GM23338 (cell line): ENCODE measurements at regions not wholly inside any gene's neighbourhood (a gene's known extent, or its start where the extent isn't known, plus 50 kb on each side); places are given as distances from the start of the nearest gene placed in this dataset.

Experiments used
- CTCF ChIP-seq, 2 experiments: fragments of 200-600 bp in 1 of 2; sonication (generic) in 1 of 2; conservative IDR thresholded peaks; 2 replicates each; pipeline versions ENCODE4 v1.5.1 to v1.6.1; 2016 to 2017; ENCODE audit warnings: antibody characterized with exemption in 2 of 2, low read depth in 2 of 2, mild to moderate bottlenecking in 2 of 2, moderate library complexity in 1 of 2
- REST ChIP-seq: IDR thresholded peaks from one replicate; pipeline ENCODE4 v1.6.1; 2018; ENCODE audit warnings: antibody characterized with exemption; ENCODE audit not compliant: unreplicated experiment

- no peak for TF ChIP-seq CTCF (conservative IDR thresholded peaks at IDR 0.05; ENCODE audit: low read depth in 2 of 2)
- TF ChIP-seq REST, result no peak
Observed at GRCh38 chr5:167857321-167857720, 434.1 kb upstream of the WWC1 start.
